Left ventricle myocardium inferior (tissue), 1 donor: ENCODE measurements at regions not wholly inside any gene's neighbourhood (a gene's known extent, or its start where the extent isn't known, plus 50 kb on each side); places are given as distances from the start of the nearest gene placed in this dataset. TPM values are rescaled to one million over a fixed set of nuclear protein-coding genes. Genes with fewer than 3 reads are reported as not detected.

Experiments used
- DNase-seq: peaks from one replicate; pipeline ENCODE4 v3.0.0-alpha.2; 2020
- H3K27ac ChIP-seq: fragments of 200-600 bp; replicated peaks from 2 replicates; pipeline ENCODE4 v1.8.0; 2021
- H3K27me3 ChIP-seq: fragments of 200-600 bp; 2 replicates; pipeline ENCODE4 v1.8.0; 2021; ENCODE audit warnings: low read depth
- H3K36me3 ChIP-seq: fragments of 200-600 bp; 2 replicates; pipeline ENCODE4 v1.8.0; 2021
- H3K4me1 ChIP-seq: fragments of 200-600 bp; 2 replicates; pipeline ENCODE4 v1.8.0; 2021
- H3K4me3 ChIP-seq: fragments of 200-600 bp; 2 replicates; pipeline ENCODE4 v1.8.0; 2021; ENCODE audit warnings: mild to moderate bottlenecking, moderate library complexity
- H3K9me3 ChIP-seq: fragments of 200-600 bp; replicated peaks from 2 replicates; pipeline ENCODE4 v1.8.0; 2021
- intact Hi-C: fragments of 100-400 bp; cut with micrococcal nuclease; formaldehyde crosslinking; loops from one replicate; pipeline ENCODE4 v1.11.0; 2022
- microRNA-seq: library from miRNA; unstranded; fragments of <30 nt; microRNA quantifications from one replicate; pipeline ENCODE4 v1.2.0, GENCODE V29; 2020
- TF ChIP-seq, protein P1 (sequence below): fragments of 200-600 bp; IDR thresholded peaks from 2 replicates; pipeline ENCODE4 v1.8.0; 2021; ENCODE audit warnings: antibody characterized with exemption, mild to moderate bottlenecking, borderline replicate concordance
- donor health status: DM: no; HTN: yes; CAD: no; lungs with severe emphysema.

DNA sequence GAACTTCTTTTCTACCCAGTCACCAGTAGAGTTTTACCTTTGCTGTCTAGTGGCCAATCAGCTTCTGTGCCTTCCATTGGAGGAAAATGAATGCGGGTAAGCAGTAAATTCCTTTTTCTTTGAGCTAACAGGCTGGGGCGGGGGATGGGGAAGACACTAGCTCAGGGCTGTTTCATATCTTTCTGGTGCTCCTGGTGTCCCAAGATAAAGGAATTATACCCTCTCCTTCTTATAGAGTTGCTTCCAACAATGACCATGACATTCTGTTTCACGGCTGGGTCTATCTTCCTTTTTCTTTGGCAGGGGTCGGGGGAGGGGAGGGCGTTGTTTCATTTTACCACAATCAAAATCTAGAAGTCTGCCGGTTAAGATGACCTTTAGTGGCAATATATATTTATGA lies 51.2 kb upstream of the RPS23 start:
- H3K4me3 ChIP-seq = no peak overlapping the region
- no peaks in the 10 kb centered on the region for H3K9me3 ChIP-seq
- TF ChIP-seq, protein P1, sequence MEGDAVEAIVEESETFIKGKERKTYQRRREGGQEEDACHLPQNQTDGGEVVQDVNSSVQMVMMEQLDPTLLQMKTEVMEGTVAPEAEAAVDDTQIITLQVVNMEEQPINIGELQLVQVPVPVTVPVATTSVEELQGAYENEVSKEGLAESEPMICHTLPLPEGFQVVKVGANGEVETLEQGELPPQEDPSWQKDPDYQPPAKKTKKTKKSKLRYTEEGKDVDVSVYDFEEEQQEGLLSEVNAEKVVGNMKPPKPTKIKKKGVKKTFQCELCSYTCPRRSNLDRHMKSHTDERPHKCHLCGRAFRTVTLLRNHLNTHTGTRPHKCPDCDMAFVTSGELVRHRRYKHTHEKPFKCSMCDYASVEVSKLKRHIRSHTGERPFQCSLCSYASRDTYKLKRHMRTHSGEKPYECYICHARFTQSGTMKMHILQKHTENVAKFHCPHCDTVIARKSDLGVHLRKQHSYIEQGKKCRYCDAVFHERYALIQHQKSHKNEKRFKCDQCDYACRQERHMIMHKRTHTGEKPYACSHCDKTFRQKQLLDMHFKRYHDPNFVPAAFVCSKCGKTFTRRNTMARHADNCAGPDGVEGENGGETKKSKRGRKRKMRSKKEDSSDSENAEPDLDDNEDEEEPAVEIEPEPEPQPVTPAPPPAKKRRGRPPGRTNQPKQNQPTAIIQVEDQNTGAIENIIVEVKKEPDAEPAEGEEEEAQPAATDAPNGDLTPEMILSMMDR = no peak
- H3K4me1 ChIP-seq = peaks cover 29% of the 10 kb centered on the region
- intact Hi-C loops = no loop called here
- H3K36me3 ChIP-seq = no peaks in the 10 kb centered on the region
- H3K27me3 ChIP-seq = no peaks in the 10 kb centered on the region
- DNase-seq = no peak
- H3K27ac ChIP-seq = no peak overlapping the region

Small RNAs in the stretch of these regions (microRNA-seq; reads per million reads assigned to microRNA genes)
- not detected for gene MIR3977
